Mesenchymal stem cell (in vitro differentiated cells and primary cell): ENCODE measurements at regions not wholly inside any gene's neighbourhood (a gene's known extent, or its start where the extent isn't known, plus 50 kb on each side); places are given as distances from the start of the nearest gene placed in this dataset.
A peak's percentile ranks its signal among the peaks of the same experiment; 100 is the strongest.

Experiments
- DNase-seq: peaks from one replicate; pipeline ENCODE4 v3.0.0-alpha.2; 2013
- H2AFZ ChIP-seq: one replicate; pipeline ENCODE4 v1.6.1; 2013; ENCODE audit warnings: low read depth, mild to moderate bottlenecking, control low read depth, inconsistent platforms, low read length, moderate library complexity
- H2AK5ac ChIP-seq: 2 replicates; pipeline ENCODE4 v1.6.1; 2013; ENCODE audit warnings: low read length, moderate library complexity, mild to moderate bottlenecking, inconsistent platforms; ENCODE audit not compliant: severe bottlenecking
- H2BK120ac ChIP-seq: one replicate; pipeline ENCODE4 v1.6.1; 2013; ENCODE audit warnings: low read depth, mild to moderate bottlenecking, inconsistent platforms, low read length, moderate library complexity
- H2BK12ac ChIP-seq, 2 experiments: one replicate each; pipeline ENCODE4 v1.6.1; 2013; ENCODE audit warnings: inconsistent platforms in 2 of 2, low read length in 2 of 2, mild to moderate bottlenecking in 2 of 2, moderate library complexity in 2 of 2, control low read depth in 1 of 2
- H2BK15ac ChIP-seq: one replicate; pipeline ENCODE4 v1.6.1; 2013; ENCODE audit warnings: mild to moderate bottlenecking, low read depth, inconsistent platforms; ENCODE audit not compliant: poor library complexity, severe bottlenecking
- H2BK5ac ChIP-seq: 2 replicates; pipeline ENCODE4 v1.6.1; 2013; ENCODE audit warnings: low read depth, mild to moderate bottlenecking, low read length, control low read depth, inconsistent platforms; ENCODE audit not compliant: poor library complexity, severe bottlenecking
- H3K14ac ChIP-seq, 2 experiments: one replicate each; pipeline ENCODE4 v1.6.1; 2013; ENCODE audit warnings: inconsistent platforms in 2 of 2, low read length in 2 of 2, control low read depth in 1 of 2, mild to moderate bottlenecking in 1 of 2, moderate library complexity in 1 of 2
- H3K18ac ChIP-seq, 2 experiments: one replicate each; pipeline ENCODE4 v1.6.1; 2013; ENCODE audit warnings: inconsistent platforms in 2 of 2, low read length in 2 of 2, control low read depth in 1 of 2, low read depth in 1 of 2, mild to moderate bottlenecking in 1 of 2
- H3K23ac ChIP-seq, 2 experiments: one replicate each; pipeline ENCODE4 v1.6.1; 2013; ENCODE audit warnings: inconsistent platforms in 2 of 2, low read length in 2 of 2, mild to moderate bottlenecking in 2 of 2, moderate library complexity in 2 of 2, control low read depth in 1 of 2
- H3K27ac ChIP-seq: 2 replicates; pipeline ENCODE4 v1.5.1; 2013; ENCODE audit warnings: mild to moderate bottlenecking, moderate library complexity, low read length, control low read depth, inconsistent platforms; ENCODE audit not compliant: poor library complexity, severe bottlenecking
- H3K27me3 ChIP-seq, 2 experiments: 2 replicates each; pipeline versions ENCODE4 v1.6.1 to v1.7.0; 2013; ENCODE audit warnings: low read length in 2 of 2, mild to moderate bottlenecking in 2 of 2, moderate library complexity in 2 of 2, control low read depth in 1 of 2, inconsistent platforms in 1 of 2; ENCODE audit not compliant: control insufficient read depth in 1 of 2, insufficient read depth in 1 of 2
- H3K36me3 ChIP-seq, 2 experiments: 2 replicates each; pipeline versions ENCODE4 v1.6.1 to v1.7.0; 2013; ENCODE audit warnings: low read length in 2 of 2, control low read depth in 1 of 2, inconsistent platforms in 1 of 2, low read depth in 1 of 2, mild to moderate bottlenecking in 1 of 2; ENCODE audit not compliant: insufficient read depth in 2 of 2, control insufficient read depth in 1 of 2
- H3K4ac ChIP-seq, 2 experiments: one replicate each; pipeline ENCODE4 v1.6.1; 2013; ENCODE audit warnings: inconsistent platforms in 2 of 2, low read length in 2 of 2, mild to moderate bottlenecking in 2 of 2, moderate library complexity in 2 of 2, control low read depth in 1 of 2, low read depth in 1 of 2
- H3K4me1 ChIP-seq: 2 replicates; pipeline ENCODE4 v1.6.1; 2013; ENCODE audit warnings: low read depth, low read length, control low read depth; ENCODE audit not compliant: control insufficient read depth, insufficient read depth
- H3K4me2 ChIP-seq: 2 replicates; pipeline ENCODE4 v1.6.1; 2013; ENCODE audit warnings: low read length, mild to moderate bottlenecking, inconsistent platforms; ENCODE audit not compliant: poor library complexity, severe bottlenecking
- H3K4me3 ChIP-seq, 2 experiments: 2 replicates each; pipeline versions ENCODE4 v1.5.1 to v1.7.0; 2013; ENCODE audit warnings: low read length in 2 of 2, mild to moderate bottlenecking in 2 of 2, control low read depth in 1 of 2, low read depth in 1 of 2; ENCODE audit not compliant: insufficient read depth in 1 of 2
- H3K79me1 ChIP-seq: replicated peaks from 2 replicates; pipeline ENCODE4 v1.6.1; 2013; ENCODE audit warnings: mild to moderate bottlenecking, control low read depth, low read length, inconsistent platforms; ENCODE audit not compliant: poor library complexity, severe bottlenecking
- H3K9ac ChIP-seq: 2 replicates; pipeline ENCODE4 v1.7.0; 2013; ENCODE audit warnings: mild to moderate bottlenecking, low read length, moderate library complexity
- H3K9me3 ChIP-seq: 2 replicates; pipeline ENCODE4 v1.7.0; 2013; ENCODE audit warnings: mild to moderate bottlenecking, low read length; ENCODE audit not compliant: control insufficient read depth
- H4K8ac ChIP-seq: one replicate; pipeline ENCODE4 v1.6.1; 2013; ENCODE audit warnings: inconsistent platforms, mild to moderate bottlenecking, low read length, moderate library complexity
- H4K91ac ChIP-seq: one replicate; pipeline ENCODE4 v1.6.1; 2013; ENCODE audit warnings: mild to moderate bottlenecking, low read length, inconsistent platforms
- WGBS: methylation state at CpG from one replicate; pipeline ENCODE4 v1.1.7; 2013; ENCODE audit warnings: mixed read lengths; 5-methylcytosine and 5-hydroxymethylcytosine counted together

DNA sequence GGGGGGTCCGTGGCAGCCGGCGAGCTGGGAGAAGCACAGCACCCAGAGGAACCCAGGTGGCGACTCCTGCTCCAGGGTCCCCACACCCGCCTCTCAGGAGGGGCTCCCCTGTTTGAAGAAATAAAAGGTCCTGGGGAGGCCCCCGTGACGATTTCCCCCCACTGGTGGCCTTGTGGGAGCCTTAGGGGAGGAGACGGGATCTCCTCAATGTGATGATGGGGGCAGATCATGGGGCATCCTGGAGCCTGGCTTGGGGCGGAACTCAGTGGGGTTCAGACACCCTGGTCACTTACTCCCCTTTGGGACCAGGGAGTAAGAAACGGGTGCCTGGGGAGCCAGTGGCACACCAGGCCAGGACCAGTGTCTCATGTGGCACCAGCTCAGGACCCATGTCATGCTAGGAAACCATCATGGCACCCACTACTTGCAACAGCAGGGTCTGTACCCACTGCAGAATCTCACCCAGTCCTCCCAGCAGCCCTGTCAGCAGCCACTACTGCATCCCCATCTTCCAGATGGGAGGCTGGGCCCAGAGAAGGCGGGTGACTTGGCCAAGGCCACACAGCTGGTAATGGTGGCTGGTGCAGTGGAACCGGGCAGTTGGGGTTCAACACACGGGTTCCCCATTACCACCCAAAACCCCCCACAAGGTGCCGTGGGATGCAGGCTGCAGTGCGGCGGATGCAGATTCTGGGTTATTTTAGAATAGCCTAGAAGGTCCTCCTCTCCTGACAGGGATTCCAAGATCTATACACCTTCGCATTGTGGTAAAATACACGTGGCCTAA is 130.7 kb downstream of the CTTN start:
- no peak overlapping the region for H2BK12ac ChIP-seq
- peaks cover 32% of the 10 kb centered on the region for H3K4me1 ChIP-seq
- 92% methylated on average over 17 of the region's 18 CpGs for WGBS
- H3K4me2 ChIP-seq, result no peak overlapping the region
- no peak overlapping the region for H4K8ac ChIP-seq
- H3K4me3 ChIP-seq, result no peak overlapping the region
- H2BK15ac ChIP-seq, result no peak overlapping the region
- no peak overlapping the region for H3K14ac ChIP-seq
- no peak overlapping the region for H2AFZ ChIP-seq
- H3K27ac ChIP-seq, result no peak overlapping the region
- no peaks in the 10 kb centered on the region for H3K9me3 ChIP-seq
- no peak overlapping the region for H2BK5ac ChIP-seq
- no peak overlapping the region for H3K9ac ChIP-seq
- no peak overlapping the region for H2BK120ac ChIP-seq
- no peak overlapping the region for H3K4ac ChIP-seq
- H3K18ac ChIP-seq, result no peak overlapping the region
- H2AK5ac ChIP-seq, result no peak overlapping the region
- H4K91ac ChIP-seq, result no peak overlapping the region
- H3K23ac ChIP-seq, result no peak overlapping the region
- peaks cover 3 to 22% of the 10 kb centered on the region in 2 experiments for H3K27me3 ChIP-seq
- H3K79me1 ChIP-seq, result no peaks in the 10 kb centered on the region
- DNase-seq, result no peak
- no peaks in the 10 kb centered on the region for H3K36me3 ChIP-seq

DNA sequence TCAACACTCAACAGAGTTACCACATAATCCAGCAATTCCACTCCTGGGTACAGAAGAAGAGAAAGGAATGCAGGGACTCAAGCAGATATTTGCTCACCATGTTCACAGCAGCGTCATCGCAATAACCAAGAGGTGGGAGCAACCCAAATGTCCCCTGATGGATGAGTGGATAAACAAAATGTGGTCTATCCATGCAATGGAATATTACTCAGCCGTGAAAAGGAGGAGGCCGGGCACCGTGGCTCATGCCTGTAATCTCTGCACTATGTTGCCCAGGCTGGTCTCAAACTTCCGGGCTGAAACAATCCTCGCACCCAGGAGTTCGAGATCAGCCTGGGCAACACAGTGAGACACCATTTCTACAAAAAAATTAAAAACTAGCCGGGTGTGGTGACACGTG is 131.7 kb downstream of the CTTN start:
- H3K18ac ChIP-seq, result no peak overlapping the region

DNA sequence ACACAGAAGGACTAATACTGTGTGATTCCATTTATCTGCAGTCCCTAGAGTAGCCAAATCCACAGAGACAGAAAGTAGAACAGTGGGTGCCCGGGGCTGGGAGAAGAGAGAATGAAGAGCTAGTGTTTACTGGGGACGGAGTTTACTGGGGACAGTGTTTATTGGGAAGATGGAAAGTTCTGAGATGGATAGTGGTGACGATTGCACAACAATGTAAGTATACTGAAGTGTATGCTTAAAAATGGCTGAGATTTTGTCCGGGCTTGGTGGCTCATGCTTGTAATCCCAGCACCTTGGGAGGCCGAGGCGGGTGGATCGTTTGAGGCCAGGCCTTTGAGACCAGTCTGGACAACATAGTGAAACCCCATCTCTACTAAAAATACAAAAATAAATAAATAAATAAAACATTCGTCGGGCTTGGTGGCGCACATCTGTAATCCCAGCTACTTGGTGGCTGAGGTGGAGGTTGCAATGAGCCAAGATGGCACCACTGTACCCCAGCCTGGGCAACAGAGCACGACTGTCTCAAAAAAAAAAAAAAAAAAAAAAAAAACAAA is 132.4 kb downstream of the CTTN start:
- Histone ChIP-seq H2AFZ (no peak overlapping the region), H3K23ac (no peak overlapping the region), H3K14ac (no peak overlapping the region), H2AK5ac (no peak overlapping the region), H2BK120ac (no peak overlapping the region), H3K9ac (no peak overlapping the region), H3K18ac (no peak overlapping the region), H2BK5ac (no peak overlapping the region), H3K4me1 (peaks cover 19% of the 10 kb centered on the region), H4K8ac (no peak overlapping the region), H4K91ac (no peak overlapping the region), H3K4ac (no peak overlapping the region), H3K4me3 (no peak overlapping the region), H3K27ac (no peak overlapping the region), H3K36me3 (no peaks in the 10 kb centered on the region), H3K9me3 (no peaks in the 10 kb centered on the region), H3K4me2 (no peak overlapping the region), H3K27me3 (peaks cover 0 to 5% of the 10 kb centered on the region in 2 experiments), H2BK12ac (no peak overlapping the region), H3K79me1 (no peaks in the 10 kb centered on the region), H2BK15ac (no peak overlapping the region)
- DNase-seq, result no peak
- 94% methylated on average over 10 of the region's 11 CpGs for WGBS

More for the DNA sequence above, 131.7 kb downstream of the CTTN start:
- WGBS, result 71% methylated on average over 10 of the region's 10 CpGs
- no peaks in the 10 kb centered on the region for H3K36me3 ChIP-seq
- H2BK5ac ChIP-seq, result no peak overlapping the region
- no peak overlapping the region for H2AFZ ChIP-seq
- no peak overlapping the region for H3K4me3 ChIP-seq
- H4K91ac ChIP-seq, result no peak overlapping the region
- no peaks in the 10 kb centered on the region for H3K79me1 ChIP-seq
- H2BK15ac ChIP-seq, result no peak overlapping the region
- no peak overlapping the region for H3K9ac ChIP-seq
- peaks cover 22% of the 10 kb centered on the region for H3K4me1 ChIP-seq
- no peak overlapping the region for H2BK12ac ChIP-seq
- no peaks in the 10 kb centered on the region for H3K9me3 ChIP-seq
- H4K8ac ChIP-seq, result no peak overlapping the region
- H3K23ac ChIP-seq, result no peak overlapping the region
- H3K4me2 ChIP-seq, result no peak overlapping the region
- H3K27ac ChIP-seq, result no peak overlapping the region
- H3K14ac ChIP-seq, result no peak overlapping the region
- DNase-seq, result no peak
- H3K27me3 ChIP-seq, result peaks cover 0 to 12% of the 10 kb centered on the region in 2 experiments
- H3K4ac ChIP-seq, result no peak overlapping the region
- no peak overlapping the region for H2AK5ac ChIP-seq
- no peak overlapping the region for H2BK120ac ChIP-seq

DNA sequence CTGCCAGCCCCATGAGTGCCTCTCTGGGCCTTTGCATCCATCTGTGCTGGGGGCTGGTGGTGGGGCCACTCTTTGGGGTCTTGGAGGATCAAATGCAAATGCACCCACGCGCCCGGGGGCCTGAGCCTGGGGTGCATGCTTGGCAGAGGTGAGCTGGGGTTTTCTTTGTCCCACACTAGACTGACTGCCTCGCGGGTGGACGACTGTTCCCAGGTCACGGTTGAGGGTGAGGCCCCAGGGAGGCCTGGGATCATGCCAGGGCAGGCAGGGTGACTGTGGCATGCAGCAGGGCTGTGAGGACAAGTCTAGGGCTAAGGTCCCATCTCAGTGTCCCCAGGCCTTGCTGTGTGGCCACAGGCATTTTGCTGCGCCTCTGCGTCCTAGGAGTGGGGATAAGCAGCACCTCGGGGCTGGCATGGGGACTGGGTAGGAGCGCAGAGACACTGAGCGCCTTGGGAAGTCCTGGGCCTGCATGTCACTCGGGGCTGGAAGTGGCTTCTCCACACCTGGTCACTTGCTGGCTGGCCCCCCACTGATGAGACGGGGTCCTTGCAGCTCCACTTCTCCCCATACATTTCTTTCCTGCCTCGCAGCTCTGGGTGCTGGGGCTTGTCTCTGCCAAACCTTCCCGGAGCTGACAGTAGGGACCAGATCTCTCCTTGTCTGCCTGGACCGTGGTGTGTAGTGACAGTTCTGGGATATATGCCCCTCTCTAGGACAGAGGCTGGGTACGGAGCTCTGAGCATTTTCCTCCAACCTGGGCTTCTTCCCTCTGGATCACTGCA is 133.1 kb downstream of the CTTN start:
- DNase-seq, result no peak
- H2BK120ac ChIP-seq, result no peak overlapping the region
- H2BK15ac ChIP-seq, result no peak overlapping the region
- peak overlapping the region in 1 of 2 experiments; percentile 16 for H3K23ac ChIP-seq
- H3K14ac ChIP-seq, result no peak overlapping the region
- H3K18ac ChIP-seq, result no peak overlapping the region
- H4K91ac ChIP-seq, result no peak overlapping the region
- no peak overlapping the region for H2AFZ ChIP-seq
- 86% methylated on average over 18 of the region's 18 CpGs for WGBS
- no peaks in the 10 kb centered on the region for H3K9me3 ChIP-seq
- no peaks in the 10 kb centered on the region for H3K36me3 ChIP-seq
- peak overlapping the region; percentile 1 for H3K27ac ChIP-seq
- H3K4me1 ChIP-seq, result peaks cover 21% of the 10 kb centered on the region
- peak overlapping the region; percentile 28 for H2AK5ac ChIP-seq
- H3K4me3 ChIP-seq, result no peak overlapping the region
- H4K8ac ChIP-seq, result no peak overlapping the region
- H2BK12ac ChIP-seq, result no peak overlapping the region
- no peaks in the 10 kb centered on the region for H3K79me1 ChIP-seq
- no peak overlapping the region for H3K9ac ChIP-seq
- H3K27me3 ChIP-seq, result no peaks in the 10 kb centered on the region
- H3K4ac ChIP-seq, result no peak overlapping the region
- H3K4me2 ChIP-seq, result no peak overlapping the region
- no peak overlapping the region for H2BK5ac ChIP-seq
